ENCODE measurements at regions not wholly inside any gene's neighbourhood (a gene's known extent, or its start where the extent isn't known, plus 50 kb on each side); places are given as distances from the start of the nearest gene placed in this dataset.

GRCh38 chr1:102282955-102283354 lies 286.2 kb upstream of the OLFM3 start:
- WGBS (ENCODE audit: extremely low coverage, insufficient read length, low lambda C conversion rate): no CpG with 5 or more reads among the region's 1 CpG
- Histone ChIP-seq H3K4ac (ENCODE audit: low read depth, low read length) (no peak overlapping the region), H3K27ac (ENCODE audit: insufficient read length, low read depth, low read length) (no peak overlapping the region), H3K79me2 (ENCODE audit: insufficient read depth, low read length) (no peaks in the 10 kb centered on the region), H3K27me3 (ENCODE audit: insufficient read depth, low read length) (no peaks in the 10 kb centered on the region), H4K5ac (ENCODE audit: insufficient read length, low read depth, low read length) (no peak overlapping the region), H3T11ph (ENCODE audit: low read length) (no peak overlapping the region), H3K79me1 (ENCODE audit: insufficient read depth, low read depth, low read length, poor library complexity, severe bottlenecking) (no peaks in the 10 kb centered on the region), H3K4me2 (ENCODE audit: insufficient read depth, insufficient read length, low read length) (no peak overlapping the region), H3K9ac (ENCODE audit: extremely low read depth, insufficient read length, low read length) (no peak overlapping the region), H2BK5ac (ENCODE audit: insufficient read length, low read length) (no peak overlapping the region), H4K91ac (ENCODE audit: insufficient read length, low read depth, low read length) (no peak overlapping the region), H2BK20ac (ENCODE audit: low read depth, low read length, poor library complexity, severe bottlenecking) (no peak overlapping the region), H3K9me3 (ENCODE audit: control insufficient read depth, low read depth, low read length) (no peaks in the 10 kb centered on the region), H2AFZ (ENCODE audit: low read length) (no peak overlapping the region), H3K18ac (ENCODE audit: insufficient read length, low read depth, low read length) (no peak overlapping the region), H3K23me2 (ENCODE audit: insufficient read length, low read depth, low read length, poor library complexity, severe bottlenecking) (no peaks in the 10 kb centered on the region), H2BK120ac (ENCODE audit: low read depth, low read length, poor library complexity, severe bottlenecking) (no peak overlapping the region), H3K14ac (ENCODE audit: insufficient read depth, low read length) (no peak overlapping the region), H3K4me1 (ENCODE audit: insufficient read depth, low read length) (no peaks in the 10 kb centered on the region), H4K8ac (replicated peaks; ENCODE audit: insufficient read length, low read depth, low read length) (no peak overlapping the region), H3K56ac (ENCODE audit: insufficient read length, low read depth, low read length) (no peak overlapping the region), H2AK5ac (ENCODE audit: insufficient read length, low read length) (no peak overlapping the region), H3K23ac (ENCODE audit: insufficient read length, low read depth, low read length) (no peak overlapping the region), H2BK12ac (ENCODE audit: insufficient read length, low read depth, low read length) (no peak overlapping the region), H2BK15ac (ENCODE audit: low read depth, low read length) (no peak overlapping the region), H4K20me1 (ENCODE audit: control insufficient read depth, insufficient read depth, insufficient read length) (no peaks in the 10 kb centered on the region)
- no peaks in the 10 kb centered on the region for H3K36me3 Mint-ChIP-seq (ENCODE audit: insufficient read depth in 1 of 3, low read depth in 3 of 3)
- no peak overlapping the region for H3K27ac Mint-ChIP-seq
- peaks cover 0 to 4% of the 10 kb centered on the region in 2 experiments; a peak in 2 of 5 replicates for H3K9me3 Mint-ChIP-seq
- TF ChIP-seq CTCF (conservative IDR thresholded peaks at IDR 0.05): no peak
- H3K4me3 Mint-ChIP-seq: no peak overlapping the region
- no peaks in the 10 kb centered on the region for H3K4me1 Mint-ChIP-seq
- no peak for DNase-seq
- H3K27me3 Mint-ChIP-seq (ENCODE audit: low read depth): no peaks in the 10 kb centered on the region
